CD4-positive, alpha-beta T cell (primary cell): ENCODE measurements at regions not wholly inside any gene's neighbourhood (a gene's known extent, or its start where the extent isn't known, plus 50 kb on each side); places are given as distances from the start of the nearest gene placed in this dataset.

Experiments used
- ATAC-seq: fragments of 200-7000 bp; cut with Tn5 transposase; one replicate; pipeline ENCODE4 v1.10.0; 2022; ENCODE audit warnings: mild to moderate bottlenecking; ENCODE audit not compliant: poor library complexity
- CTCF ChIA-PET: fragments of 350-600 bp; sonication (Branson Sonifier 250); formaldehyde crosslinking; loops from one replicate; lab custom pipeline; 2021; ENCODE audit warnings: antibody characterized with exemption, inconsistent platforms; lab: Charles Lee
- POLR2A ChIA-PET: fragments of 350-600 bp; sonication (Branson Sonifier 250); formaldehyde crosslinking; loops from one replicate; lab custom pipeline; 2021; ENCODE audit warnings: antibody characterized with exemption, inconsistent platforms; lab: Charles Lee
- DNase-seq, 14 experiments: peaks; one replicate each; pipeline ENCODE4 v3.0.0-alpha.2; 2013 to 2020; ENCODE audit warnings: mixed read lengths in 2 of 14
- H3K27ac ChIP-seq, 2 donors: one replicate each; pipeline versions ENCODE4 v1.5.1 to v1.7.0; 2013; ENCODE audit warnings: low read length in 2 of 2, low read depth in 1 of 2, mild to moderate bottlenecking in 1 of 2
- H3K27me3 ChIP-seq, 2 experiments: 1 replicate in 1 of 2; 2 replicates in 1 of 2; pipeline versions ENCODE4 v1.6.1 to v1.7.0; 2013; ENCODE audit warnings: low read length in 2 of 2, control low read depth in 1 of 2, mild to moderate bottlenecking in 1 of 2, moderate library complexity in 1 of 2; ENCODE audit not compliant: insufficient read depth in 2 of 2, control insufficient read depth in 1 of 2
- H3K36me3 ChIP-seq: one replicate; pipeline ENCODE4 v1.6.1; 2013; ENCODE audit warnings: low read length, control low read depth; ENCODE audit not compliant: insufficient read depth
- H3K4me1 ChIP-seq: one replicate; pipeline ENCODE4 v1.6.1; 2013; ENCODE audit warnings: low read length, control low read depth; ENCODE audit not compliant: insufficient read depth
- H3K4me3 ChIP-seq: one replicate; pipeline ENCODE4 v1.5.1; 2013; ENCODE audit warnings: mild to moderate bottlenecking, low read length, moderate library complexity
- H3K9me3 ChIP-seq, 2 experiments: 1 replicate in 1 of 2; 2 replicates in 1 of 2; pipeline versions ENCODE4 v1.6.1 to v1.7.0; 2013; ENCODE audit warnings: low read length in 2 of 2, mild to moderate bottlenecking in 2 of 2, control low read depth in 1 of 2, moderate library complexity in 1 of 2; ENCODE audit not compliant: control insufficient read depth in 1 of 2, insufficient read depth in 1 of 2
- H3K27ac Mint-ChIP-seq: one replicate; pipeline ENCODE4 v1.8.0; 2020; ENCODE audit warnings: mixed read lengths
- H3K27me3 Mint-ChIP-seq: one replicate; pipeline ENCODE4 v1.8.0; 2021; ENCODE audit warnings: mixed read lengths
- H3K36me3 Mint-ChIP-seq: one replicate; pipeline ENCODE4 v1.8.0; 2021; ENCODE audit warnings: low read depth, mixed read lengths
- H3K4me1 Mint-ChIP-seq: one replicate; pipeline ENCODE4 v1.8.0; 2021; ENCODE audit warnings: low read depth, mixed read lengths
- H3K4me3 Mint-ChIP-seq: one replicate; pipeline ENCODE4 v1.8.0; 2020; ENCODE audit warnings: mild to moderate bottlenecking, mixed read lengths
- H3K9me3 Mint-ChIP-seq: one replicate; pipeline ENCODE4 v1.8.0; 2020; ENCODE audit warnings: mixed read lengths
- CTCF ChIP-seq: fragments of 200-600 bp; IDR thresholded peaks from one replicate; pipeline ENCODE4 v1.8.0; 2022; ENCODE audit warnings: antibody characterized with exemption, mild to moderate bottlenecking
- intact Hi-C, 2 experiments: fragments of 100-400 bp; cut with DNase I in 1 of 2; cut with micrococcal nuclease in 1 of 2; formaldehyde crosslinking; loops; one replicate each; pipeline versions ENCODE4 v1.15.1 to v1.9.0; 2023 to 2025; cut with DNase I, micrococcal nuclease

GRCh38 chr2:11988691-11989353 is 242.4 kb downstream of the LPIN1 start:
- Histone ChIP-seq H3K9me3 (no peaks in the 10 kb centered on the region), H3K27me3 (peaks cover 0 to 3% of the 10 kb centered on the region in 2 experiments), H3K4me3 (no peak overlapping the region), H3K36me3 (no peaks in the 10 kb centered on the region), H3K4me1 (no peaks in the 10 kb centered on the region), H3K27ac (no peak overlapping the region)
- H3K4me1 Mint-ChIP-seq: no peaks in the 10 kb centered on the region
- no peaks in the 10 kb centered on the region for H3K9me3 Mint-ChIP-seq
- intact Hi-C loops: no loop called here
- no peak for TF ChIP-seq CTCF
- DNase-seq (no peak), ATAC-seq (no peak)
- H3K27me3 Mint-ChIP-seq: no peaks in the 10 kb centered on the region
- H3K4me3 Mint-ChIP-seq: no peak overlapping the region
- H3K27ac Mint-ChIP-seq: no peak overlapping the region
- ChIA-PET CTCF (no interaction called here), POLR2A (no interaction called here)
- H3K36me3 Mint-ChIP-seq: no peaks in the 10 kb centered on the region

- no peaks in the 10 kb centered on the region for H3K4me1 ChIP-seq
- ATAC-seq: no peak
- H3K27ac ChIP-seq: no peak overlapping the region
- Mint-ChIP-seq H3K9me3 (peaks cover 2% of the 10 kb centered on the region), H3K27me3 (no peaks in the 10 kb centered on the region), H3K36me3 (no peaks in the 10 kb centered on the region), H3K27ac (no peak overlapping the region), H3K4me1 (no peaks in the 10 kb centered on the region), H3K4me3 (no peak overlapping the region)
- no peak for DNase-seq
- H3K36me3 ChIP-seq: no peaks in the 10 kb centered on the region
- no peak overlapping the region for H3K4me3 ChIP-seq
- TF ChIP-seq CTCF: no peak
- POLR2A ChIA-PET: interaction anchor here (0.7 kb wide), 1 partner anchor 721 kb away, joined by 4 read pairs; no protein-coding TSS in a partner anchor
- intact Hi-C loops: no loop called here
- H3K27me3 ChIP-seq: peaks cover 0 to 3% of the 10 kb centered on the region in 2 experiments
- peaks cover 0 to 5% of the 10 kb centered on the region in 2 experiments for H3K9me3 ChIP-seq
- CTCF ChIA-PET: interaction anchor here (0.6 kb wide), 1 partner anchor 513 kb away, joined by 4 read pairs; no protein-coding TSS in a partner anchor
Observed at GRCh38 chr2:11989354-11989703, 242.9 kb downstream of the LPIN1 start.

DNA sequence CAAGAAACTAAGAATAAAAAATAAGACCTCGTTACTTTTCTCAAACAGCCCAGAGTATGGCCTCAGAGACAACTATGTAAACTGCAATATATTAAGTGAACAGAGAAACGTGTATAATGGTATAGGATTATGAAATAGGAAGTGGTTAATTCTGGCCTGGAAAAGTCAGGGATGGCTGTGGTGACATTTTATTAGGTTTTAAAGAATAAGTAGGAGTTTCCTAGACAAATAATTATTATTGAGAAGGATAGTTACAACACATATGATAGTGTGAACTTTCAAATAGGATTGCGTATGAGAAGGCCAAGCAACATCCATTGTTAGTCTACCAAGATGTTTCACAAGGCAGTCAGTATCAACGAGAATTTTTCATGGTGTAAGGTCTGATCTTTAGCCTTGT is 244.1 kb downstream of the LPIN1 start:
- H3K4me1 Mint-ChIP-seq: no peaks in the 10 kb centered on the region
- no peak for TF ChIP-seq CTCF
- no peak for ATAC-seq
- H3K27me3 Mint-ChIP-seq: no peaks in the 10 kb centered on the region
- DNase-seq: no peak
- no peak overlapping the region for H3K27ac ChIP-seq
- no peaks in the 10 kb centered on the region for H3K36me3 Mint-ChIP-seq
- H3K27ac Mint-ChIP-seq: no peak overlapping the region
- ChIA-PET CTCF (interaction anchor here (0.6 kb wide), 1 partner anchor 816 kb away, joined by 4 read pairs; no protein-coding TSS in a partner anchor), POLR2A (no interaction called here)
- H3K9me3 ChIP-seq: peaks cover 0 to 5% of the 10 kb centered on the region in 2 experiments
- no peak overlapping the region for H3K4me3 ChIP-seq
- H3K9me3 Mint-ChIP-seq: peaks cover 8% of the 10 kb centered on the region
- intact Hi-C loops: no loop called here
- no peaks in the 10 kb centered on the region for H3K36me3 ChIP-seq
- H3K4me3 Mint-ChIP-seq: no peak overlapping the region
- H3K4me1 ChIP-seq: no peaks in the 10 kb centered on the region
- no peaks in the 10 kb centered on the region for H3K27me3 ChIP-seq
